ENCODE measurements at regions not wholly inside any gene's neighbourhood (a gene's known extent, or its start where the extent isn't known, plus 50 kb on each side); places are given as distances from the start of the nearest gene placed in this dataset.
"Not testable (repeated sequence)": the region's sequence is repeated elsewhere in the genome, so short reads cannot be mapped to it uniquely, and the experiment has no call there.

- DNase-seq: no peak
Measured at GRCh38 chr12:83796531-83796930, 1109.8 kb downstream of the TMTC2 start.

- DNase-seq: no peak
Measured at GRCh38 chr12:83793616-83794015, 1106.9 kb downstream of the TMTC2 start.

GRCh38 chr12:83784298-83784890 lies 1097.7 kb downstream of the TMTC2 start:
- DNase-seq: no peak

- DNase-seq: no peak
Measured at GRCh38 chr12:83779526-83779925, 1092.8 kb downstream of the TMTC2 start.

GRCh38 chr12:83769151-83769550 lies 1082.4 kb downstream of the TMTC2 start:
- no peak for DNase-seq

GRCh38 chr12:83767723-83768122 lies 1081.0 kb downstream of the TMTC2 start:
- DNase-seq: no peak

- no peak for DNase-seq
Measured at GRCh38 chr12:83763425-83763824, 1076.7 kb downstream of the TMTC2 start.

- DNase-seq: no peak
Measured at GRCh38 chr12:83759906-83760305, 1073.2 kb downstream of the TMTC2 start.

- DNase-seq: no peak
Measured at GRCh38 chr12:83758888-83759631, 1072.4 kb downstream of the TMTC2 start.

GRCh38 chr12:83753904-83754303 lies 1067.2 kb downstream of the TMTC2 start:
- no peak for DNase-seq

- no peak for DNase-seq
Measured at GRCh38 chr12:83753205-83753604, 1066.5 kb downstream of the TMTC2 start.

GRCh38 chr12:83739607-83740006 lies 1052.9 kb downstream of the TMTC2 start:
- DNase-seq: no peak

GRCh38 chr12:83710851-83711250 lies 1024.1 kb downstream of the TMTC2 start:
- DNase-seq: no peak

- no peak for DNase-seq
Measured at GRCh38 chr12:83709899-83710298, 1023.2 kb downstream of the TMTC2 start.

GRCh38 chr12:83700838-83701237 lies 1014.1 kb downstream of the TMTC2 start:
- no peak for DNase-seq

- DNase-seq: not testable (repeated sequence)
Measured at GRCh38 chr12:83696311-83696710, 1009.6 kb downstream of the TMTC2 start.

- no peak for DNase-seq
Measured at GRCh38 chr12:83691730-83692129, 1005.0 kb downstream of the TMTC2 start.

GRCh38 chr12:83690465-83690864 lies 1003.8 kb downstream of the TMTC2 start:
- DNase-seq: no peak

GRCh38 chr12:83689333-83689732 lies 1002.6 kb downstream of the TMTC2 start:
- DNase-seq: no peak

GRCh38 chr12:83676781-83677295 lies 990.1 kb downstream of the TMTC2 start:
- no peak for DNase-seq

GRCh38 chr12:83666690-83667089 lies 980.0 kb downstream of the TMTC2 start:
- no peak for DNase-seq

GRCh38 chr12:83665634-83666218 lies 979.0 kb downstream of the TMTC2 start:
- no peak for DNase-seq

GRCh38 chr12:83664650-83665049 lies 977.9 kb downstream of the TMTC2 start:
- DNase-seq: no peak

GRCh38 chr12:83660727-83661358 lies 974.1 kb downstream of the TMTC2 start:
- DNase-seq: no peak
